B cell (primary cell): ENCODE measurements at regions not wholly inside any gene's neighbourhood (a gene's known extent, or its start where the extent isn't known, plus 50 kb on each side); places are given as distances from the start of the nearest gene placed in this dataset.

ENCODE experiments used
- ATAC-seq: fragments of 200-7000 bp; cut with Tn5 transposase; one replicate; pipeline ENCODE4 v1.10.0; 2021; ENCODE audit warnings: low read depth, mild to moderate bottlenecking, moderate number of reproducible peaks, moderate library complexity
- CTCF ChIA-PET: fragments of 350-600 bp; sonication (Branson Sonifier 250); formaldehyde crosslinking; loops from one replicate; lab custom pipeline; 2021; ENCODE audit warnings: antibody characterized with exemption, inconsistent platforms; lab: Charles Lee
- POLR2A ChIA-PET: fragments of 350-600 bp; sonication (Branson Sonifier 250); formaldehyde crosslinking; loops from one replicate; lab custom pipeline; 2021; ENCODE audit warnings: antibody characterized with exemption; lab: Charles Lee
- DNase-seq: peaks from one replicate; pipeline ENCODE4 v3.0.0; 2013
- H2AFZ ChIP-seq: 2 replicates; pipeline ENCODE4 v1.6.1; 2012; ENCODE audit warnings: mild to moderate bottlenecking, low read depth, low read length; ENCODE audit not compliant: insufficient read depth, poor library complexity, severe bottlenecking
- H3K27ac ChIP-seq, 2 donors: 1 replicate in 1 of 2; 2 replicates in 1 of 2; pipeline ENCODE4 v1.5.1; 2012 to 2013; ENCODE audit warnings: low read length in 2 of 2, mild to moderate bottlenecking in 2 of 2, moderate library complexity in 1 of 2
- H3K27me3 ChIP-seq, 4 experiments: fragments of 200-600 bp in 1 of 4; sonication (generic) in 1 of 4; replicated peaks in 1 of 4; 1 replicate in 2 of 4; 2 replicates in 2 of 4; pipeline versions ENCODE4 v1.6.1 to v1.7.0; 2013 to 2016; ENCODE audit warnings: low read length in 3 of 4, mild to moderate bottlenecking in 2 of 4, mixed read lengths in 1 of 4, moderate library complexity in 1 of 4; ENCODE audit not compliant: insufficient read depth in 4 of 4, control insufficient read depth in 3 of 4; ENCODE audit errors: control extremely low read depth in 1 of 4
- H3K36me3 ChIP-seq, 2 experiments: replicated peaks in 1 of 2; 1 replicate in 1 of 2; 2 replicates in 1 of 2; pipeline versions ENCODE4 v1.6.1 to v1.7.1; 2013; ENCODE audit warnings: low read length in 1 of 2; ENCODE audit not compliant: insufficient read depth in 2 of 2, control insufficient read depth in 1 of 2; ENCODE audit errors: control extremely low read depth in 1 of 2, extremely low read depth in 1 of 2
- H3K4me1 ChIP-seq, 2 donors: fragments of 200-600 bp in 1 of 2; sonication (generic) in 1 of 2; 1 replicate in 1 of 2; 2 replicates in 1 of 2; pipeline versions ENCODE4 v1.5.1 to v1.6.1; 2013 to 2017; ENCODE audit warnings: low read length in 2 of 2; ENCODE audit not compliant: control insufficient read depth in 2 of 2, insufficient read depth in 2 of 2
- H3K4me2 ChIP-seq: replicated peaks from 2 replicates; pipeline ENCODE3; 2012; ENCODE audit warnings: mild to moderate bottlenecking, low read depth, low read length; ENCODE audit not compliant: poor library complexity, severe bottlenecking
- H3K4me3 ChIP-seq, 5 experiments: fragments of 200-600 bp in 1 of 5; sonication (generic) in 1 of 5; 1 replicate in 3 of 5; 2 replicates in 2 of 5; pipeline versions ENCODE4 v1.5.1 to v1.7.0; 2011 to 2016; ENCODE audit warnings: low read length in 4 of 5, mild to moderate bottlenecking in 4 of 5, low read depth in 2 of 5, control low read depth in 1 of 5, moderate library complexity in 1 of 5; ENCODE audit not compliant: insufficient read depth in 1 of 5; ENCODE audit errors: control extremely low read depth in 1 of 5, extremely low read depth in 1 of 5
- H3K79me2 ChIP-seq: fragments of 200-600 bp; sonication (generic); one replicate; pipeline ENCODE4 v1.6.0; 2016; ENCODE audit warnings: low read length; ENCODE audit not compliant: control insufficient read depth, insufficient read depth
- H3K9ac ChIP-seq: fragments of 200-600 bp; sonication (generic); 2 replicates; pipeline ENCODE4 v1.6.1; 2017; ENCODE audit warnings: mild to moderate bottlenecking, low read length, moderate library complexity
- H3K9me3 ChIP-seq, 3 donors: one replicate each; pipeline versions ENCODE4 v1.6.1 to v1.7.1; 2013; ENCODE audit warnings: low read length in 2 of 3; ENCODE audit not compliant: control insufficient read depth in 2 of 3, insufficient read depth in 1 of 3; ENCODE audit errors: control extremely low read depth in 1 of 3
- H4K20me1 ChIP-seq: 2 replicates; pipeline ENCODE4 v1.6.0; 2012; ENCODE audit warnings: mild to moderate bottlenecking, low read length; ENCODE audit not compliant: insufficient read depth, control insufficient read depth, poor library complexity, severe bottlenecking
- H3K27ac Mint-ChIP-seq: one replicate; pipeline ENCODE4 v1.8.0; 2021; ENCODE audit warnings: mixed read lengths
- H3K27me3 Mint-ChIP-seq: one replicate; pipeline ENCODE4 v1.8.0; 2021; ENCODE audit warnings: mixed read lengths
- H3K4me1 Mint-ChIP-seq: one replicate; pipeline ENCODE4 v1.8.0; 2021; ENCODE audit warnings: mixed read lengths
- H3K4me3 Mint-ChIP-seq: one replicate; pipeline ENCODE4 v1.8.0; 2021; ENCODE audit warnings: mixed read lengths
- H3K9me3 Mint-ChIP-seq: one replicate; pipeline ENCODE4 v1.8.0; 2022; ENCODE audit warnings: mixed read lengths; ENCODE audit not compliant: insufficient read depth
- CTCF ChIP-seq: fragments of 200-600 bp; IDR thresholded peaks from one replicate; pipeline ENCODE4 v1.8.0; 2022; ENCODE audit warnings: antibody characterized with exemption, mild to moderate bottlenecking
- EZH2 ChIP-seq: IDR thresholded peaks from 2 replicates; pipeline ENCODE4 v1.6.1; 2012; ENCODE audit warnings: borderline replicate concordance, low read depth, mild to moderate bottlenecking, moderate library complexity, low read length; ENCODE audit not compliant: insufficient read depth, poor library complexity, severe bottlenecking
- WGBS: methylation state at CpG from one replicate; pipeline ENCODE4 v1.1.5; 2013; ENCODE audit warnings: missing lambda C conversion rate; ENCODE audit not compliant: insufficient coverage; 5-methylcytosine and 5-hydroxymethylcytosine counted together
- intact Hi-C: fragments of 100-400 bp; cut with micrococcal nuclease; formaldehyde crosslinking; loops from one replicate; pipeline ENCODE4 v1.10.0; 2022

GRCh38 chr6:3546121-3546520, 89.3 kb upstream of the SLC22A23 start:
- no peak overlapping the region for H3K4me3 ChIP-seq
- no peak overlapping the region for H2AFZ ChIP-seq
- no peak overlapping the region for H3K27ac ChIP-seq
- no peak overlapping the region for H3K4me2 ChIP-seq
- no peaks in the 10 kb centered on the region for H3K36me3 ChIP-seq
- 82% methylated on average over 1 of the region's 2 CpGs for WGBS
- H3K4me1 ChIP-seq = no peaks in the 10 kb centered on the region
- H3K27me3 ChIP-seq = no peaks in the 10 kb centered on the region
- Mint-ChIP-seq H3K4me1 (no peaks in the 10 kb centered on the region), H3K27me3 (peaks cover 21% of the 10 kb centered on the region), H3K27ac (no peak overlapping the region), H3K9me3 (no peaks in the 10 kb centered on the region), H3K4me3 (no peak overlapping the region)
- peaks cover 0 to 3% (median 3%) of the 10 kb centered on the region in 3 donors for H3K9me3 ChIP-seq
- intact Hi-C loops = no loop called here
- no peak for DNase-seq
- no peak for ATAC-seq
- TF ChIP-seq CTCF = no peak
- TF ChIP-seq EZH2 = no peak
- CTCF ChIA-PET = no interaction called here
- no peaks in the 10 kb centered on the region for H3K79me2 ChIP-seq
- POLR2A ChIA-PET = no interaction called here
- no peaks in the 10 kb centered on the region for H4K20me1 ChIP-seq
- H3K9ac ChIP-seq = no peak overlapping the region

GRCh38 chr6:3545156-3545555, 88.3 kb upstream of the SLC22A23 start:
- H3K27me3 ChIP-seq = no peaks in the 10 kb centered on the region
- no peaks in the 10 kb centered on the region for H3K9me3 Mint-ChIP-seq
- H2AFZ ChIP-seq = no peak overlapping the region
- H3K27ac ChIP-seq = no peak overlapping the region
- no peaks in the 10 kb centered on the region for H3K4me1 ChIP-seq
- ATAC-seq = no peak
- H3K4me2 ChIP-seq = no peak overlapping the region
- DNase-seq = no peak
- H3K36me3 ChIP-seq = no peaks in the 10 kb centered on the region
- H3K9ac ChIP-seq = no peak overlapping the region
- intact Hi-C loops = no loop called here
- no peak overlapping the region for H3K4me3 Mint-ChIP-seq
- H3K27ac Mint-ChIP-seq = no peak overlapping the region
- peaks cover 21% of the 10 kb centered on the region for H3K27me3 Mint-ChIP-seq
- H3K4me3 ChIP-seq = no peak overlapping the region
- H3K9me3 ChIP-seq = peaks cover 0 to 3% (median 0%) of the 10 kb centered on the region in 3 donors
- 100% methylated on average over 1 of the region's 1 CpG for WGBS
- H3K79me2 ChIP-seq = no peaks in the 10 kb centered on the region
- H3K4me1 Mint-ChIP-seq = no peaks in the 10 kb centered on the region
- ChIA-PET CTCF (no interaction called here), POLR2A (no interaction called here)
- TF ChIP-seq EZH2 (no peak), CTCF (no peak)
- H4K20me1 ChIP-seq = no peaks in the 10 kb centered on the region
